Left colon (tissue), 2 donors: ENCODE measurements at regions not wholly inside any gene's neighbourhood (a gene's known extent, or its start where the extent isn't known, plus 50 kb on each side); places are given as distances from the start of the nearest gene placed in this dataset.

Source experiments
- ATAC-seq: fragments of 200-7000 bp; cut with Tn5 transposase; one replicate; pipeline ENCODE4 v1.9.1; 2020; ENCODE audit warnings: mild to moderate bottlenecking, moderate library complexity
- DNase-seq, 2 donors: peaks; one replicate each; pipeline ENCODE4 v3.0.0-alpha.2; 2020
- intact Hi-C, 2 donors: fragments of 100-400 bp; cut with DNase I in 1 of 2; cut with micrococcal nuclease in 1 of 2; formaldehyde crosslinking; loops; one replicate each; pipeline versions ENCODE4 v1.11.2 to v1.14.0; 2022; cut with DNase I, micrococcal nuclease
- donor health status: DM: no; HTN: no; CAD: no.
- donor health status: DM: yes; HTN: yes; CAD: no.

- peak; percentile 62 to 73 for DNase-seq
- intact Hi-C loops = no loop called here
- peak; percentile 70 for ATAC-seq
Observed at GRCh38 chr3:124559846-124560574, 170.2 kb upstream of the UMPS start.

GRCh38 chr3:124560666-124561215, 169.5 kb upstream of the UMPS start:
- DNase-seq (no peak), ATAC-seq (no peak)
- intact Hi-C loops = no loop called here

- intact Hi-C loops = loop anchor here in 1 of 2 donors (2.0 kb wide), 1 partner anchor 126 kb away; no protein-coding TSS in a partner anchor
- ATAC-seq = no peak
- no peak for DNase-seq
Observed at GRCh38 chr3:124562769-124563168, 167.5 kb upstream of the UMPS start.

GRCh38 chr3:124563376-124563775, 166.9 kb upstream of the UMPS start:
- ATAC-seq = peak; percentile 72
- intact Hi-C loops = loop anchor here in 1 of 2 donors (2.0 kb wide), 1 partner anchor 125 kb away; no protein-coding TSS in a partner anchor
- DNase-seq = no peak

DNA sequence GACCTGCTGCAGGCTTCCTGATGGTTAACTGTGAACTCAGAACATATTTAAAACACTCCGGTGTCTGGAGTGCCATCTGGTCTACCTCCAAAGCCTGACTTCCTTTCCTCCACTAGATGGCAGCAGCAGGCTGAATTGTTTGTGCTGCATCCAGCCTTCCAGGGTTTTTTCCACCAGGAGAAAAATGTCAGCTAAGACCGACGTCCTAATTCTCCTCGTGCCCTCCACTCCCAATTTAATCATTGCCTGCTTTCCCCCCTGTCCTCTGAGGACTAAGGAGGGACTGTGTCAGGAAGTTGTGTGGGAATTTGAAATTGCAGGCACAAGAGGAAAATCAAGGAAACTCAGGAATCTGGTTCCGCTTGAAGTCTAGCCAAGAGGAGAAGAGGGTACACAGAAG, 165.2 kb upstream of the UMPS start:
- intact Hi-C loops = no loop called here

DNA sequence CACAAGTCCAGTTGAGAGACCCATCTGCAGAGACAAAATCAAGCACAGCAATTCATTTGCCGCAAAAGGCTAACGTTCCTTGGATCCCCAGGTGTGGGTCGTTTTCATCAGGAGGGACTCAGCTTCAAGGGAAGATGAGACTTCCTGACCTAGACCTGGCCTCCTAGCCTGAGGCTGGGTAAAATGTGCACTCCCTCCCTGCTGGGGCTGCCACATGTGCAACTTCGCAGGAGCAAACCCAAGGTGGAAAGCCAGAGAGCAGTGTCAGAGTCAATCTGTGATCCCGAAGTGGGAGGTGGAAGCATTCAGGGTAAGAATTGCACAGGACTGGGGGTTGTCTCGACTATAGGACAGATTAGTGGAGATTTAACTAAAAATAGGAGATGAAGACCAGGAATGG, 164.7 kb upstream of the UMPS start:
- ATAC-seq = no peak
- intact Hi-C loops = no loop called here
- DNase-seq = no peak

More for the DNA sequence above, 165.2 kb upstream of the UMPS start:
- ATAC-seq (peak; percentile 75), DNase-seq (peak; percentile 53 to 78)

- DNase-seq (no peak), ATAC-seq (no peak)
- intact Hi-C loops = no loop called here
Observed at GRCh38 chr3:124566701-124567100, 163.6 kb upstream of the UMPS start.

- intact Hi-C loops = no loop called here
- ATAC-seq = no peak
- no peak for DNase-seq
Observed at GRCh38 chr3:124567179-124567578, 163.1 kb upstream of the UMPS start.

DNA sequence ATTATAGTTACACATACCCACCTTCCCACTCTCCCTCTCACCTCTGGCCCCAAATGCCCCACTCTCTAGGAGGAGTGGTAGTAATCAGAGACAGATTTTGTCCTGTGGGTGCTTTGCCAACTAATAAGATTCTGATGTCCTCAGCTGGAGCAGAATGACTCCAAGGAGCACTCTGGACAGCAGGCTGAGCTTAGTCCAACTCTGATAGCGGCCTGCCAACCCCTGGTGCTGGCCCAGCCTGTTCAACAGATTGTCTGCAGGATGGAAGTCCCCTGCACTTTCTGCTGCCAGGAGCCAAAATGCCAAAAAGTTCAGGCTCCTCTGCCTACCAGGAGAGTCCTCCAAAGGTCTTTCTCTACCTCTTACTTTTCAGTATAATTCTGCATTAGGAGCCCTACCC, 160.5 kb upstream of the UMPS start:
- intact Hi-C loops = no loop called here
- ATAC-seq (no peak), DNase-seq (no peak)

DNA sequence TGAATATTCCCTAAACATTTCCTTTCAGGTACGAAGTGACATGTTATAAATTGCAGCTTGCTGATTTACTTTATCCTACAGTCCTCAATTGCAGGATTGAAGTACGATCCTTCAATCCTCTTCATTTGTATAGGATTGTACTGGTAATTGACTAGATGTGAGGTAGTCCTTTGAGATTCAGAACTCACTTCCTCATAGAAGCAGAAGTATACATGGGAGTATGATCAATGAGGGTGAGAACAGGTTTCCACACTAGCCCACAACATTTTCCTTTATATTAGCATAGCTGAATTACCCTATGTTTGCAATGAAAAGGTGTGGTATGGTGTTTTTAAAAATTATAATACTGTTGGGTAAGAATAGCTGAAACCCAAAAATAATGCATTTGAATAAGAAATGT, 160.0 kb upstream of the UMPS start:
- intact Hi-C loops = no loop called here
- no peak for DNase-seq
- ATAC-seq = peak; percentile 34

- DNase-seq = no peak
- intact Hi-C loops = no loop called here
- no peak for ATAC-seq
Observed at GRCh38 chr3:124572851-124573405, 157.3 kb upstream of the UMPS start.

DNA sequence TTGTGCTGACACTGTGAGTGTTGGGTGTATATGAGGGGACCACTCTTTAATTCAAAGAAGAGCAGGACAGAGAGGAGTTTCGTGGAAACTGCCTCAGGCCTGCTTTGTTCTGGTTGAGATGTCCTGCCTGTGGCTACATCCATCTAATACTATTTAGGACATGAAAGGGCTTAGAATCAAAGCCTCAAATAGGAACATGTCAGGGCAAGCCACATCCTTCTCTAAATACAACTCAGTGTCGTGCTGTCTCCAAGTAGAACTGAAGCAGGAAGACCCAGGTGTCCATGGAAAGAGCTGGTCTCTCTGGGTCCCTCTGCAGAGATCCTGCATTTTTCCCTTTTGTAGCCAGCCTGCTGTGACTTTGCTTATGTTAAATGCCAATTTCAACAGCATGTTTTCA, 156.2 kb upstream of the UMPS start:
- intact Hi-C loops = no loop called here
- ATAC-seq = no peak
- DNase-seq = no peak

DNA sequence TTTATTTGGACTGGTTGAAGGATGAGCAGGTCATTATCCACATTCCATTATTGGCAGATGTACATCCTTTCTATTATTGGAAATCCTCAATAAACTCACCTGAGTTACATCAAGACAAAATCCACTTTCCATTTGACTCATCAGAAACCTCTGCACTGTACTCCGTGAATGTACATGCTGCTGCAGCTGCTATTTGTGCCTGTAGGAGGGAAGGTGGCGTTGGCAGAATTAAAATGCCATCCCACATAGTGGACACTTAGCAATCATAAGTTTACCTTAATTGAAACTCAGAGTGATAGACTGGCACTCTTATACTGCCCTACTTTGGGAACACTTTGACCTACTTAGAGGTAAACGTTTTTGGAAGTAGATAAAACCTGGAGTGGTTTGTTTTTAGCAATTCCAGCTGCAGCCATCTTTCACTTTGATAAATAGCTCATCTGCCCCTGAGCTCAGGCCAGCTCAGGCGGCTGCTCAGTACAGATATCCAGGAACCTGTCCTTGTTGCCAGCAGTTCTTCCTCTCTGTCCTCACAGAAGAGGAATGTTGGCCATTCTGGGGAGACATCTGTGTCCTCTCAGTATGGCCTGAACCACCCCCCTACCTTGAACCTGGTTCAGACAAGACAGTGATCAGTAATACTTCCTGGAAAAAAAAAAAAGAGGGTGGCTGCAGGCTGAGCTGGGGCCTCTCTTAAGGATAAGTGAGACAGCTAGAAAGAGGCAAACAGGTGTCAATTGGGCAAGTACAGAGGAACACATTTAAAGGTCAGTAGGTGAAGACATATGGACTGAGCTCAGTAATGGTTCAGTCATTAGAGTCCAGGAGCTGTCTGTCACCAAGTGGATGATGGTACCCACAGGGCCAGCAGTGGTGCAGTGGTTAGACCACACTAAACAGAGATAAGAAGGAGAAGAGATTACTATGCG, 153.4 kb upstream of the UMPS start:
- intact Hi-C loops = no loop called here
- DNase-seq (no peak), ATAC-seq (no peak)

DNA sequence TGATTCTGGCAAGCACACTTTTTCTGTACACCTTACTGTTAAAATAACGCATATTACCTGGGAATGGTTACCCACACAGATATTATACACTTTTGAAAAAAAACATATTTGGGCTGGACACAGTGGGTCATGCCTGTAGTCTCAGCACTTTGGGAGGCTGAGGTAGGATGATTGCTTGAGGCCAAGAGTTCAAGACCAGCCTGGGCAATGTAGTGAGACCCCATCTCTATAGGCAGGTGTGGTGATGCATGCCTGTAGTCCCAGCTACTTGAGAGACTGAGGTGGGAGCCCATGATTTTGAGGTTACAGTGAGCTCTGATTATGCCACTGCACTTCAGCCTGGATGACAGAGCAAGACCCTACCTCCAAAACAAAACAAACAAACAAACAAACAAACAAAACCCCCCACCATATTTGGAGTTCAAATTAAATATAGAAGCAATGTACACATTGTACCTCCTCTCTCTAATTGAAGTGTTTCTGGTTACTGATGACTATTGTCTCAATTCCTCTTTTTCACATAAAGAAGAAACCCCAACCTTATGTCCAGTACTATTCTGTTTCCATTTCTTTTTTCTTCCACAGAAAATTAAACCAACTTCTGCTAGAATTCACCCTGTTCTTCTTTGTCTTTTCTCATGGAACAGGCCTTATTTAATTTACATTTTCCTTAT, 152.6 kb upstream of the UMPS start:
- intact Hi-C loops = no loop called here
- DNase-seq (no peak), ATAC-seq (no peak)

GRCh38 chr3:124579641-124580040, 150.6 kb upstream of the UMPS start:
- intact Hi-C loops = no loop called here
- ATAC-seq = no peak
- no peak for DNase-seq

DNA sequence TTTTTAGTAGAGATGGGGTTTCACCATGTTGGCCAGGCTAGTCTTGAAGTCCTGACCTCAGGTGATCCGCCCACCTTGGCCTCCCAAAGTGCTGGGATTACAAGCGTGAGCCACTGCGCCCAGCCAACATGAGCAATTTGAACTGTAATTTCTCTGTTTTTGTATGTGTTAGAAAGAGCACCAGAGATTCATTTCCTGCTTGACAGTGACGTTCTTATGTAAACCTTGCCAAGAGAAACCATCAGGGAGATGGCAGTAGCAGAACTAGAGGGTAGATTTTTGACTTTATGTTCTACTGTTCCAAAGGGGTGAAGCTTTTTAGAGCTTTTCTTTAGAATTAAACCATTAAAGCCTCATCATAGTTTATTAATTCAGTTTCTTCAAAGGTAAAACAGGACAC, 148.1 kb upstream of the UMPS start:
- DNase-seq = no peak
- ATAC-seq = no peak
- intact Hi-C loops = no loop called here

DNA sequence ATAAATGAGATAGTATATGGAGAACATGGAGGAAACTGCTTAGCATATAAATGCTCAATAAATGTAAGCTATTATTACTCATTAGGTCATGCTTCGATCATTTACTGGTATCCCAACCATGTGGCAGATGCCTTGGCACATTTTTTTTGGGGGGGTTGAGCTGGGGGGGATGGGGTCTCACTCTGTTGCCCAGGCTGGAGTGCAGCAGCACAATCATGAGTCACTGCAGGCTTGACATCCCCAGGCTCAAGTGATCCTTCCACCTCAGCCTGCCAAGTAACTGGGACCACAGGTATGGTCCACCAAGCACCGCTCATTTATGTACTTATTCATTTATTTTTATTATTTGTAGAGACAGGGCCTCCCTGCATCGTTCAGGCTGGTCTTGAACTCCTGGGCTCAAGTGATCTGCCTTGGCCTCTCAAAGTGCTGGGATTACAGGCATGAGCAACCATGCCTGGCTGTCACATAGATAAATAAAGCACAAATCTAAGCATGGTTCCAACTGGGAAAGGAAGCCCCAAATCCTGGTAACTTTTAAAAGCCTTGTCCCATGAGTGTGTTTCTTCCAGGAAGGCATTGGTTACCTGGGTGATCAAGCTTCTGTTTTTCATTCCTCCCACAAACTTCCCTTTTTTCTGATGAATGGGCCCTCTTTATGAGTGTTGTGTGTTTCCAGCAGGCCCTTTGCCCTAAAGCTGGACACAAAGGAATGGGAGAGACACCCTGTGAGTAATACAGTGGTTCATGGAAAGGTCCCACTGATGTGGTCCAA, 147.4 kb upstream of the UMPS start:
- no peak for DNase-seq
- ATAC-seq = no peak
- intact Hi-C loops = no loop called here

DNA sequence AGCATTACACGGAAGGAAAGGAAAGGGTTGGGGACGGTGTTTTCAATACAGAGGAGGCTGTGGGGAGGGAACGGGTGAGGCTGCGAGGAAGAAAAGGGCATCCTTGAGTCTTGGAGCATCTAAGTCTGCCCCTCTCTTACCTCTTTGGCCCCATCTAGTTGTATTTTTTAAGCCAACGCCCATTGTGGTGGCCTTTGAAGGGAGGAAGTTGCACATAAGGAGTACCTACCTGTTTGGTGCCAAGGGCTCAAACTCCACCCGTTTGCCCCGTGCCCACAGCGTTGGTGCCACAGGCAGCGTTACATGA, 146.1 kb upstream of the UMPS start:
- DNase-seq (no peak), ATAC-seq (no peak)
- intact Hi-C loops = no loop called here
